ENCODE measurements at regions not wholly inside any gene's neighbourhood (a gene's known extent, or its start where the extent isn't known, plus 50 kb on each side); places are given as distances from the start of the nearest gene placed in this dataset.

DNA sequence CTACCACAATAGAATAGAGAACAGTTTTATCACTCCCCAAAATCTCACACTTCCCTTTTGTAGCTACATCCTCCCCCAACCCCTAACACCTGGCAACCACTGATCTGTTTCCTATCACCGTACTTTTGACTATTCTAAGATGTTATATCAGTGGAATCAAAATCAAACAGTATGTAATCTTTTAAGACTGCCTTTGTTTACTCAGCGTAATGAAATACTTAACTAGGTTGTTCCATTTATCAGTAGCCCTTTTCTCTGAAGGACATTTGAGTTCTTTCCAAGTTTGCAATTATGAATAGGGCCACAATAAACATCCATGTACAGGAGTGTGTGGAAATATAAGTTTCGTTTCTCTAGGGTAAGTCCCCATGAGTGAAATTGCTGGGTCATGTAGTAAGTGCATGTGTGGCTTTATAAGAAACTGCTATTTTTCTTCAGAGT is 372.3 kb downstream of the SV2B start:
- TF ChIP-seq EZH2 (IDR thresholded peaks at IDR 0.05; ENCODE audit: low read length, unreplicated experiment), result no peak
- no peak for TF ChIP-seq CTCF (conservative IDR thresholded peaks at IDR 0.05; ENCODE audit: low read depth, low read length)
